Neural cell (in vitro differentiated cells): ENCODE measurements at regions not wholly inside any gene's neighbourhood (a gene's known extent, or its start where the extent isn't known, plus 50 kb on each side); places are given as distances from the start of the nearest gene placed in this dataset.

Source experiments
- EZH2 ChIP-seq: fragments of 200-600, 300-800 bp; shearing (Covaris generic), sonication (generic); IDR thresholded peaks from 2 replicates; pipeline ENCODE4 v1.6.1; 2014; ENCODE audit warnings: antibody characterized with exemption, low read length, borderline replicate concordance, mild to moderate bottlenecking; ENCODE audit not compliant: insufficient read depth, poor library complexity, severe bottlenecking
- POLR2AphosphoS5 ChIP-seq: IDR thresholded peaks from 2 replicates; pipeline ENCODE4 v1.6.1; 2012
- RAD21 ChIP-seq: fragments of 450-650 bp; conservative IDR thresholded peaks from 2 replicates; pipeline ENCODE4 v1.6.1; 2014; ENCODE audit warnings: antibody characterized with exemption, mild to moderate bottlenecking, moderate library complexity
- REST ChIP-seq: IDR thresholded peaks from 2 replicates; pipeline ENCODE4 v1.6.1; 2012; ENCODE audit warnings: borderline replicate concordance
- SMC3 ChIP-seq: fragments of 450-650 bp; conservative IDR thresholded peaks from 2 replicates; pipeline ENCODE4 v1.6.1; 2014; ENCODE audit warnings: antibody characterized with exemption, mild to moderate bottlenecking, moderate library complexity; ENCODE audit not compliant: poor library complexity
- TAF1 ChIP-seq: IDR thresholded peaks from 2 replicates; pipeline ENCODE4 v1.6.1; 2012; ENCODE audit warnings: low read depth
- TF ChIP-seq, protein P1 (sequence below): fragments of 450-650 bp; IDR thresholded peaks from 2 replicates; pipeline ENCODE4 v1.5.1; 2014; ENCODE audit warnings: antibody characterized with exemption, mild to moderate bottlenecking, moderate library complexity; ENCODE audit not compliant: poor library complexity, severe bottlenecking

- TF ChIP-seq, protein P1, sequence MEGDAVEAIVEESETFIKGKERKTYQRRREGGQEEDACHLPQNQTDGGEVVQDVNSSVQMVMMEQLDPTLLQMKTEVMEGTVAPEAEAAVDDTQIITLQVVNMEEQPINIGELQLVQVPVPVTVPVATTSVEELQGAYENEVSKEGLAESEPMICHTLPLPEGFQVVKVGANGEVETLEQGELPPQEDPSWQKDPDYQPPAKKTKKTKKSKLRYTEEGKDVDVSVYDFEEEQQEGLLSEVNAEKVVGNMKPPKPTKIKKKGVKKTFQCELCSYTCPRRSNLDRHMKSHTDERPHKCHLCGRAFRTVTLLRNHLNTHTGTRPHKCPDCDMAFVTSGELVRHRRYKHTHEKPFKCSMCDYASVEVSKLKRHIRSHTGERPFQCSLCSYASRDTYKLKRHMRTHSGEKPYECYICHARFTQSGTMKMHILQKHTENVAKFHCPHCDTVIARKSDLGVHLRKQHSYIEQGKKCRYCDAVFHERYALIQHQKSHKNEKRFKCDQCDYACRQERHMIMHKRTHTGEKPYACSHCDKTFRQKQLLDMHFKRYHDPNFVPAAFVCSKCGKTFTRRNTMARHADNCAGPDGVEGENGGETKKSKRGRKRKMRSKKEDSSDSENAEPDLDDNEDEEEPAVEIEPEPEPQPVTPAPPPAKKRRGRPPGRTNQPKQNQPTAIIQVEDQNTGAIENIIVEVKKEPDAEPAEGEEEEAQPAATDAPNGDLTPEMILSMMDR = no peak
- TF ChIP-seq POLR2AphosphoS5 (no peak), EZH2 (no peak), TAF1 (no peak), RAD21 (no peak), REST (no peak), SMC3 (no peak)
These were observed 186.9 kb upstream of the SATB1 start for GRCh38 chr3:18611991-18612390.
